DMS79 (cell line): ENCODE measurements at regions not wholly inside any gene's neighbourhood (a gene's known extent, or its start where the extent isn't known, plus 50 kb on each side); places are given as distances from the start of the nearest gene placed in this dataset.

Source experiments
- DNase-seq: peaks from one replicate; lab custom pipeline; 2025; lab: John Stamatoyannopoulos, UW

DNA sequence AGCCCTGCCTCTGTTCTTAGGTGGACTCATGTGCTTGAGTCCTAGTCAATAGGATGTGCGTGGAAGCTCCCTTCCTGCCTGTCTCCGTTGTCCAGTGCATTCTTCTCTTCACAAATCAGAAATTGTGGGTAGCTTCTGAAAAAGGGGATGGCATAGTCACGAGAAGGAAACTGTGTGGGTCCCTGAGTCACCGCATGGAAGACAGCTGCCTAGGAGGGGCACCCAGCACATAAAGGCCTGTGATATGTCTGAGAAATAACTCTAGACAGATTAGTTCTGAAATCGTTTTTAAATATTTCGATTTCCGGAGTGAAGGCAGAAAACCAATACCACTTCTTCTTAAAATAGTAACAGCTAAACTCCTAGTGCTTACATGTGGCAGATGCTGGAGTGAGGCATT lies 974.4 kb downstream of the BCL11B start:
- no peak for DNase-seq

DNA sequence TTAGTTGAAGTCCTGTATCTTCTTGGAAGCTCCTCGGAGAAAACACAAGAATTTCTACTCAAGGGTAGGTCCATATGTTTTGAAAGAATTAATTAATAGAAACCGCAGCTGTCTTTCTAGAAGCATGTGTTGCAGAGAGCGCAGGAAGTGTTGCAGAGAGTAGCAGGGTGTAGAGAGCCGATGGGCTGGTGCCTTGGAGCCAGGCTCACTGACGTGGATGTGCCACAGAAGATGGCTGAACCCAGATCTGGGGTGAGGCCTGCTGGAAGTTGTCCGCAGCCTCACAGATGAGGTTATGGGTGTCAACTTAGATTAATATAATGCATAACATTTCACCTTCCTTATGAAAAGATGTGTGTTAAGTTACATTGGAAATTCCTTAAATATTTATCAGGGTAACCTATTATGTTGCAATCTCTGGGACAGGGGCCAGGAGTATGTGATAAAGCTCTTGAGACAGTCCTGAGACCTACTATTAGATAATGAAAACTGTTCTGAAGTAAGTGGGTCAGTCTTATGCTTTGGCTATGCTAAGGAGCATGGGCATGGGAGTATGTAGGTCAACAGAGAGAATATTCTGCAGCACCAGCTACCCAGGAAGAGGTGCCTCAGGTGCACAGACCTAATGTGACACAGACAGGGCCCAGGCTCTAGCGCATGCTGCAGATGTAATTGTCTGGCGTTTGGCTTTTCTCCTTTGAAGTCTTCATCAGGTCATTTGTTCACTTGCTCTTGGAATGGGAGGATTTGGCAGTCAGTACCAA lies 973.3 kb downstream of the BCL11B start:
- DNase-seq, result no peak

DNA sequence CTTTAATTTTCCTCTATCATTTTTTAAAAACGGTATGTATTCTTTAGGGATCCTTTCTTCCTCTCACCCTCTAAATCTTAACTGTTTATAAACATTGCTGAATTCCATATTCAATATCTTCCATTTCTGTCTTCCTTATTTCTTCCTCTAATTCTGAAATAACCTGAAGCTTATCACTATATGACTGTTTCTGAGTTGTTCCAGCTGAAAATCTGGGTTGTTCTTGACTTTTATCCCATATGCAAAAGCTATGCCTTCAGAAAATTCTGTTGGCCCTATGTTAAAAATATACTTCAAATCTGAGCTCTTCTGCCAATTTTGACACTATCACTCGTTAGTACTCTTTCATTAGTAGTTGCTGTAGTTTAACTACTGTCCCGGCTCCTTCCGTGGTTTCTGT lies 970.3 kb downstream of the BCL11B start:
- no peak for DNase-seq

DNA sequence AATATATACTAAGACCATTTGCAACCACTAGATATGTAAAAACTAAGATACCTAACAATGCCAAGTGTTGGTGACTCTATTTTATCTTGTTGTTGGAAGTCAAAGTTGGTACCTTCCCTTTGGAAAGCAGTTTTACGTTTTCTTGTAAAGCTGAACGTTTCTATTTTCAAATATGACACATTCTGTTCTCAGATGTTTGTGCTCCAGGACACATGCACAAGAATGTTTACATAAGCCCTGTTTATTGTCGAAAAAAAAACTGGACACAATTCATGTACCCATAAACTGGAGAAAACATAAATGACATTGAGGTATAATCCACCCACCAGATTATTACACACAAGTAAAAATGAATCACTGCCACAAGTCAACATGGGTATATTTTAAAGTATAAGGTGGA lies 967.4 kb downstream of the BCL11B start:
- no peak for DNase-seq

DNA sequence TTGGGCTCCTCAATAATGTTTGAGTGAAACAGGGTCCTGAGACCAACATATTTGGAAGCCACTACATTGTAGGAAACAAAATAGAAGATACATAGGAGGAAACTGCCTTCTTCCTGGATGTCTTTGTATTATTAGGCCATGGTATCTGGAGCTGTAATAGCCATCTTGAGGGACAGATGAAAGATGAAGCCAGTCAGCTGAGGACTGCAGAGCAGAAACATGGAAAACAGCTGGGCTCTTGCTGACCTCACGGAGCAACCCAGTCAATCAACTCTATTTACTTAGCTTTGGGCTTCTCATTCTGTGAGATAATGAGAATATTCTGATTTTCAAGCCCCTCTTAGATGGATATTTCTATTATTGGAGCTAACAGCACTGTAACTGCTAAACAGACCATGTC lies 962.4 kb downstream of the BCL11B start:
- no peak for DNase-seq

DNA sequence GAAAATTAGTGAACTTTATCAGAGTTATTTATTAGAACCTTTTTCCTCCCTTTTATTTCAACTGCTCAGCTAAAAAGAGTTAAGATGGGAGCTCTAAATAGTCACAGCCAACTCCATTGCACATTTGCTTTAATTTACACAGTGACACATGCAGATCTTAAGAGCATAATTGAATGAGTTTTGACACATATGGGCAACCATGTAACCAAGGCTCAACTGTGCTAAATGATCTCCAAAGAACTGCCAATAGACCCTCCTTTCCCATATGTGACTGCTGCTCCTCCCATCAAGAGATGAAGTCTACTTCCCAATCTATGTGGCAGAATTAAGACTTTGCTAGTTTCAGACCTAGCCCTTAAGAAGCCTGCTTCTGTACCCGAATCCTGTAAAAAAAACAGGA lies 960.0 kb downstream of the BCL11B start:
- DNase-seq, result no peak

DNA sequence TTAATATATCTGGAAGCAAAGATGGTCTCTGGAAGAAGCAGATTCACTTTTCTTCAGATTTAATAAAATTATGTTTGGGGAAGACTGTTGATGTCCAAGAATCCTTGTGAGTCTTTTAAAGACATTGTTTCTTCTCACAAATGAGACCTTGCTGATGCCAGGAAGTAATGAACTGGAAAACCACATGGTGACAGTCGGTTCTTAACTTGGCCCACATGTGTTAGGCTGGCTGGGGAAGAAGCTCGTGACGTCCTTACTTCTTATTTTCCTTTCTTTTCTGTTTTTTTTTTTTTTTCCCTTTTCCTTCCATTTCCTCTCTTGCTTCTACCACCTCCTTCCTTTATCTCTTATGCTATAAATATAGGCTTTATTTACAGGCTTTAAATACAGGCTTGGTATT lies 950.2 kb downstream of the BCL11B start:
- no peak for DNase-seq

DNA sequence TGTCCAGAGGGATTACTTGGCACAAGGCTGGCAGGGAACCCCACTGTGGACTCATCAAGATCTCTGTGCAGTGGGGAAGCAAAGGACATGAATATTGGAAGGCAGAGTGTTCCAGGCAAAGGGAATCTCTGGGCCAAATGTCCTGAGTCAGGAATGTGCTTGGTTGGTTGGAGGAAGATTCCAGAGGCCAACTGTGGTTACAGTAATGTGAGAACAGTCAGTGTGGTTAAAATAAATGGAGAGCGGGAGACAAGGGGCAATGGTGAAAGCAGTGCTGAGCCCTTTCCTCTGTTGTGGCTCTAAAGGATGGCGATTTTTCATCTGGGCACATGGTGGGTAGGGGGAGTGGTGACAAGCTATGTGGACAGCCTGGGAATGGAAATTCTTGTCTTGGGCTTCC lies 948.2 kb downstream of the BCL11B start:
- no peak for DNase-seq

DNA sequence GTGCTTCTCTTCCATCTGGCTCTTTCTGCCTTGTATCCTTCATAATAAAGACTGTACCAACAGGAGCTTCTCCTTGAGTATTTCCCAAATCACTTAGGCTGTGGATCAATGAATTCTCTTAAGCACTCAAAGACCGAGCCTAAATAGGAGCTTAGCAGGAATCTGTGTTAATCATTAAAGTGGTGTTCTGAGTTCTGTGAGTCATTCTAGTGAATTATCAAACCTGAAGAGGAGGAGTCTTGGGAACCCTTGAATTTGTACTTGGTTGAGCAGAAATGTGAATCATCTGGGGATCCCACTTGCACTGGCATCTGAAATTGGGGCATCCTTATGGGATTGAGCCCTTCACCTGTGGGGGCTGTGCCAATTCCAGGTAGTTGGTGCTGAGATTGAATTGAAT lies 946.2 kb downstream of the BCL11B start:
- no peak for DNase-seq

DNA sequence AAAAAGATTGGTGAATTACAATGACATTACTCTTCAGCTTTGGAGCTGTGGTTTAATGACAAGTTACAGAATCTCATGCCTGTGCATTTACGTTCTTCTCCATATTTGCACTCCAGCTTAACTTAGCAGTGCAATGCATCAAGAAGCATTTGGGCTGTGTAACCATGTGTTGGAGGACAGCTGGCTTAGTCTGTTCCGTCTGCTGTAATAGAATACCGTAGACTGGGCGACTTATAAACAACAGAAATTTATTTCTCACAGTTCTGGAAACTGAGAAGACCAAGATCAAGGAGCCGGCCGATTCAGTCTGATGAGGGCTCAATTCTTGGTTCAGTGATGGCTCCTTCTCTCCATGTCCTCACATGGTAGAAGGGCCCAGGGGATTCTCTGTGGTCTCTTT lies 943.5 kb downstream of the BCL11B start:
- no peak for DNase-seq

DNA sequence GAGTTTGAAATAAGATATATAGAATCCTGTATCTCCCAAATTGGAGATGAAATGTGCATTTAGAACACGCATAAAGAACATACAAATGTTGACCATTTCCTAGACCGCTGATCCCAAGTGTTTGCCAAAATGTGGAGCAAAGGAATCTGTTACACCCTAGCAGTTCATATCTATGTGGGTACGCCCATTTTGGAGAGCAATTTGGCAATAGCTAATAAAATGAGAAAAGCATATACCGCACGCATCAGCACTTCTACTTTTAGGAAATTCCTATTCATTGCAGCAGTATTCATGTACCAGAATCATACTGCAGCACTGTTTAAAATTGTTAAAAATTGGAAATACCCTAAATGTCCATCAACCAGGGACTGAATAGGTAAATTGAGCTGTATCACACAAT lies 937.8 kb downstream of the BCL11B start:
- DNase-seq, result no peak

DNA sequence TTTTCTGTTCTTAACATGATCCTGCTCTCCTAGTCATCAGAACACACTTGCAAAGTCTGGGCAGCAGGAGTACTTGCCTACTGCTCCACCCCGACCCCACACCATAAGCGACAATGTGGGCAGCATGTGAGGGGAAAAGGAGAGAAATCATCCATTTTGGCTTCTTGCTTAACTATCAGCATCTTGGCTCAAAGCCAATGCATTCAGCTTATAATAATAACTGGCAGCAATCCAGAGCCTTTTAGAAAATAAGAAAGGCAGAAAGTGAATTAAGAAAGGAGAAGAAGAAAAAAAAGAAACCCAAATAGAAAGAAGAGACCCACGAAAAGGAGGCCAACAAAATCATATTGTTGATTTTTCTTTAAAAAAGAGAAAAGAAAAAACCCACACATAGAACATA lies 930.8 kb downstream of the BCL11B start:
- peak; percentile 43 for DNase-seq

DNA sequence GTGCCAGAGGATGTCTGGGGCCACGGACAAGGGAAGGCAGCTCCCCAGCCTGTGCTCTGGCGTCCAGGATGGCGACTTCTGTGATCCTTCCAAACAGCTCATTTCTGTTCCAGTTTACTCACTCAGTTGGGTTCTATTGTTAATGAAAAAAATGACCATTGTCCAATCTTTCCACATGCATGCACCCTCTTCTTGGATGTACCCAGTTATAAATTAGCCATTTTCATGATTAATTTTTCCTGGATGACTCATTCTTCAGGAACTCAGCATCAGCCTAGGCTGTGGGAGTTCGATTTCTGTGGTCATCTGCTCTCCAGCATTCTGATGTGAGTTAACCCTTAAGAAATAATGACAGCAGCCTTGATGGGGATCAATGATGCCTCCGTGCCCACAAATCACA lies 926.8 kb downstream of the BCL11B start:
- DNase-seq, result no peak

DNA sequence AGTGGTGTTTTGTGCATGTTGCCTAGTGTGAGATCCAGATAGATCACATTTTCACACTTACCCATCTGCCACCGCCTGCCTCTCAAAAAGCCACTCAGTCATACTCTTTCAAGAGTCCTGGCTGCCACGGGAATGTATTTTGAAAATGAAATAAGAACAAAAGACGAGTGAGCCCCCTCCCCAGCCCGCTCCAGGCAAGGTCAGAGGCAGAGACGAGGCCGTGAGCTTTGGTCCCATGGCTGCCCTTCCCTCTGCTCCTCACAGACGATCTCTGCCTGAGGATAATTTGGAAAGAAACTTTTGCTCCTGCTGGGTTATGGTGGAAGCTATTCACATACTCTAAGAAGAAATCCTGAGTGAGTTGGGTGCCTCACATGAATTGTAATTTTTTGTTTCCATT lies 924.3 kb downstream of the BCL11B start:
- DNase-seq, result peak; percentile 37

DNA sequence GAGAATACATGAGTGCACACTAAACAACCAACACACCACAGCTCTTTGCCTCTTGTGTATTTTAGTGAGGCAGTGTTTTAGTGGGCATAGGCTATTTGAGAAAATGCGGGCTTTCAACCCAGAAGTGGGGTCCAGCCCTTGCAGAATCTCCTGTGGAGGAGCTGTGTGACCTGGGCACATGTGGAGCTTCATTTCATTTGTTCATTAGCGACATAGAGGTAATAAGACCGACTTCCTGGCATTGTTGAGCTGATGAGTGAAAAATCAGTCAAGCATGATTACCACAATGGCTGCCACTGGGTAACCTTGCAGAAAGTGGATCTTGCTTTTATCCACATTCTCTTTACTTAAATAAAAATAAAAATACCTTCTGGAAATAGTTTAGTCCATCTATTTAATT lies 923.5 kb downstream of the BCL11B start:
- DNase-seq, result no peak

DNA sequence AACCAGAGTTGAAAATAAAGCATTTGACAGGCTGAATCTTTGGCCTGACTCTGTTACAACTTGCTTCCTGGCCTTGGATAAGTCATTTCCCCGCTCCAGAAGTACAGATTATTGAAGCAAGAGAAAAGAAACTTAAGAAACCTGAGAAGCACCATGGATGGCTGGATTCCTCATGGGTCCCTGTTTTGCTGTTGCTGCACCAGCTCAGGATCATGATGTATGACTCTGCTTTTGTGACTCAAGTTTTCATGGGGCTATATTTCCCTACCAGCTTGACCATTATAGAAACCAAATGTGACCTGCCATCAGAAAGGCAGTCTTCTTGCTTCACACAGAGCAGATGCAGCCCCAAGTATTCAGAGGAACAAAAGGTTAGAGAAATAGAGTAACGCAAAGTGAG lies 921.8 kb downstream of the BCL11B start:
- no peak for DNase-seq

DNA sequence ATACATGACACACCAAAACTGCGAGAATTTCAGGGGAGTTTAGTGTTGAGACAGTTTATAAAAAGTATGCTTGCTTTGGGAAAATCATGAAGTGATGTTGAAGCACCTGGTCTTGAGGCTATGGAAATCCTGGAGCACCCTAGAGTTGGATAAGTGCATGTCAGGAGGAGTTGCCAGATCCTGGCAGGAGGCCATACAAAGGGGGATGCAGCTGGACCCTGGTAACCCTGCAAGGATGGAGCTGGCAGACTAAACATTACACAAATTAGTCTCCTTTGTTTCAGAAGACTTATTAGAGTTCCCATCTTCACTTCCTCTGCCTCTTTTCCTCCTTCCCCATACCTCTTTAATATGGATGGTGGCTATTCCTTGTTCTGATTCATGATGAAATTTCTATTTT lies 907.0 kb downstream of the BCL11B start:
- peak; percentile 64 for DNase-seq

DNA sequence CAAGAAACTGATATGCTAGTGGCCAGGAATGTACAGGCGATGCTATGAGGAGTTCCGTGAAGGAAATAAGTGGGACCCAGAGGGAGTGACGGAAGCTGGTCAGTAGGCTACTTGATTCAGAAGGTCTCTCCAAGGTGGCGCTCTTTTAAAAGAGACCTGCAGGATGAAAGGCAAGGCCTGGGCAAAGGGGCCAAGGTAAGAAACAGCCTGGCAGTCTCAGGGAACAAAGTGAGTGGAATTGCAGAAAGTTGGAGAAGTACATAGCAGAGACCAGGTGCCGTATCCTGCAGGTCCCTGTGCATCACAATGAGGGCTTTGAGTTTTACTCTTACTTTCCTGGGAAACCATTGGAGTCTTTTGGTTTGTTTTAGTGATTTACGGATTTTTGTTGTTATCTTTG lies 905.6 kb downstream of the BCL11B start:
- DNase-seq, result no peak

DNA sequence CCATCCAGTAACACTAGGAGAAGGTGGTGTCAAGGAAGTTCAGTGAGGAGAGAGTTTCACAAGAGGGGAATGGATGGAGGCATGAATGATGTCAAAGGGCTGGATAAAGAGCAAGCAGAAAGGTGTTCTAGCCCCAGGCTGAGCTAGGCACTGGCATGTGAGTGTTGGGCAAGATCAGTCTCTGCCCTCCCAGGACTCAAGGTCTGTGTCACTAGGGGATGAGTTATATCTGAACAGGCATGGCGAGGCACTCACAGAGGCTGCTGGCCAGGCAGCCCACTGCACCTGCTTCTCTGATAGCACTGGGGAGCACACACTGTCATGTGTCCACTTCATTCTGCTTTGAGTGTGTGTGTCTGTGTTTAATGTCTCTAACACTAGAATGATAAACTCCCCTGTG lies 903.8 kb downstream of the BCL11B start:
- no peak for DNase-seq

DNA sequence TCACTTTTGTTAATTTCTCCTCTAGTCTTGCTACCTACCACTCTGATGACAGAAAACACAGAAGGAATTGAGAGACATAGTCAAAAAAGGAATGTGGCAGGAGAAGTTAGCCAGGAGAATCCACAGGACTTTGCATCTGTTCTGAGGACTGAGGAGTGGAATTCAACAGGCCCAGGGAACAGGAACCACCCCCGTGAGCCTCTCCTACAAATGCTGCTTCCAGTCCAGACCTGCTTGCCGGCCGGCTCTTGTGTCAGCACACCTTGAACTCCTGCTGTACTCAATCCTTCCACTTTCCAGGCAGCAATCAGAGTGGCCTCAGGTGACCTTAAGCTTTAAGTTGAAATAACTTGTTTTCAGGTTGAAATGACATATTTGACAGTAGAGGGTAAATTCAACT lies 903.1 kb downstream of the BCL11B start:
- DNase-seq, result no peak

DNA sequence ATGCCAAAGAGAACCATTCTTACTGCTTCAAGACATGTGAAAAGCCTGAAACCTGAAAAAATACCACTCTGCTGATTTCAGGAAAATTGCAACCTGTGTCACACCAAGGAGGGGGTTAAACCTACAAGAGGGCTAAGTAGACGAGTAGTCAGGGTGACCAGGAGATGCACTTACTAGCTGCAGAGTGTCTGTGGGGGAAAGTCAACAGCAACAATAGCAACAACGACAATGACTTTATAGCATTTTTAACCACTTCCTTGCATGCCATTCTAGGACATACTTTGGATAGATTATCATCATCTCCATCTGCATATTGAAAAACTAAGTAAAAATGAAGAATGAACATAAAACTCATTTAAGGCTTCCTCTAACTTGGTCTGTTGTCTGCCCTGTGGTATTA lies 902.7 kb downstream of the BCL11B start:
- no peak for DNase-seq

DNA sequence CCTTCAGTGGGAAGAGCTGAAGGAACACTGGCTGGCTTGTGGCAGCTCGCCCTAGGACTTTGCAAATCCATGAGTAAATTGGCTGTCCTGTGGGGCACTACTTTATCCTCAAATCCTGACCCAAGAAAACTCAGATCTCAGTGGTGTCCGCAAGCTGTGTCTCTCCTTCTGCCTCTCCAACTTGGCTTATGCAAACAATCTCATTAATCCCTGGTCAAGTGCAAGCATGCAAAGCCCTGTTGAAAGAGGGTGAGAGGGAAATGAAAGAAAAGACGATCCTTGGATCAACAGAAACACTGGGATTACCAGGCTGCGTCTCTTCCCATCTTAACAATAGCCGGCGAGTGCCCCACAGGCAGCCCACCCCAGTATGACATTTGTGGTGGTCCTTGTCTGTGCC lies 901.6 kb downstream of the BCL11B start:
- no peak for DNase-seq

DNA sequence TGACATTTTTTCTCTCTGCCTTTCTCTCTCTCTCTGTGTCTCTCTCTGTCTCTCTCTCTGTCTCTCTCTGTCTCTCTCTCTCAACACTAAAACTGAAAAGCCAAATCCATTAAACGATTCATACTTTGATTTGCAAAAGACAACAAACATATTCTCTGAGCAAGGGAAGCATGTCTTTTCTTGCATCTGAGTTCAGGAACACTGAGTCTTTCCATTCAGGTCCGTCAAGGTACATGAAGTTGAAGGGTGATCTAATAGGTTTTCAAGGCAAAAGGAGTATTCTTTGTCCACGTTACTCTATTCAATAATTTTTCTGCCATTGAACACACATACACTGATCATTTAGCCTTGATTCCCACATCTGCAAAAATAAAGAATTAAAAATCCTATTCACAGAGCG lies 900.9 kb downstream of the BCL11B start:
- DNase-seq, result no peak

DNA sequence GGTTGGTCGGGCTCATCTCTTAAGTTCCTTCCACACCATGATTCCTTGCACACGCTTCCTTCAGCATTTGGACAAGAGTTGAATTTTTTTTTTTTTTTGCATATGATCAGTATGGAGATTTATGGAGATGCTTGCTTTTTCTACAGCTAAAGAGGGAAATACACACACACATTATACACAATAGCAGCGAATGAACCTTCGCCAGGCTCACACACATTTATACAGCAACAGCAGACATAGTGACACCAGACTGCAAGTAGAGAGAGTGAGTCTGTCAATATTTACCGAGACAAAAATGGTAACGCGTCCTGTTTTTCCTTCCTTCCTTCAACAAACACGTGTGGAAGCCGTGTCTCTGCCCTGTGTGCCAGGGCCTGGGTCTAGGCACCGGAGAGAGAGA lies 897.9 kb downstream of the BCL11B start:
- DNase-seq, result no peak

DNA sequence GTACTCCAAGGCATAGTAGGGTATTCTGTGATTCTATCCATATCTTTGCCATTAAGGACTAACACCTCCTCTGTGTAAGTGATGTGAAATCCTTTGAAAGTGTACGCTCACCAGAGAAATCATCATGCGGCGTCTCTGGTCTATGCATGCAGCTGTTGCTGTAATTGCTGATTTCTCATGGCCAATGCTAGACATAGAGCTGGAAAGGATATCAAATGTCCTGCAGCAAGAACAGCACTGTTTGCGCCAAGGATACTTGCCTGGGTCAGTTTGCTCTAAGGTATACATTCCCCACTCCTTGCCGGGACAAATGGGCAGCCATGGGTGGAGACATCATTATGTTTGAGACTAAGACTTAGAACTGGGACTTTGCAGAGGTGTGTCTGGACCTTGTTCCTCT lies 896.4 kb downstream of the BCL11B start:
- DNase-seq, result no peak
